ENCODE measurements at regions not wholly inside any gene's neighbourhood (a gene's known extent, or its start where the extent isn't known, plus 50 kb on each side); places are given as distances from the start of the nearest gene placed in this dataset.

DNA sequence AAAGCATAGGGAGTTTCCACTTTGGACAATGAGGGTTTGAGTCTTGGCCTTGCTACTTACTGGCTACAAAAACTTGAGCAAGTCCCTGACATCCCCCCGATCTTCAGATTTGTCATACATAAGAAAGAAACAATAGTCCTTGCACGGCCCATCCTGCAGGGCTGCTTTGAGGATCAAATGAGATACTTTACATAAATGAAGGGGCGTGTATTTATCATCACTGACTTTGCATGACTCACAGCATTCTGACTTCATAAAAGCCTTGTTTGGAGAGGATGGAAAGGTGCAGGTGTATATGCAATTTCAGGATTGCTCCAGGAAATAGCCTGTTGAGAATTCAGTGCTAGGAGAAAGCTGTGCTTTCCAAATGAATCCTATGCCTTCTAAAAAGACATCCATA, 465.0 kb upstream of the MAF start:
- DNase-seq: no peak

DNA sequence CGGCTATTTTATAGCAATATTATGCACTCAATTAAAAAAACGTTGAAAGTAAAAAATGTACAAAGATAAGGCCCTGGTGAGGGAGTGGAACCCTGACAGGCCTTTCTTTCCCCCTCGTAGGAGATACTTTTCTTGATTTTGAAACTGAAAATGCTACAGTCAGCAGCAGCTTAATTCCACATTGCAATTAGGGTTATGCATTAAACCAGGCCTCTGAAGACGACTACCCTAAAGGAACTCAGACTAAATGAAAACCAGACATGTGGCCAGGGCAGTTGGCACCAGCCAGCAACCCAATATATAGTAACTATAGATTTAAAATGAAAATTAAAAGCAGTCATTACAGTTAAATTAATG, 463.2 kb upstream of the MAF start:
- no peak for DNase-seq

DNA sequence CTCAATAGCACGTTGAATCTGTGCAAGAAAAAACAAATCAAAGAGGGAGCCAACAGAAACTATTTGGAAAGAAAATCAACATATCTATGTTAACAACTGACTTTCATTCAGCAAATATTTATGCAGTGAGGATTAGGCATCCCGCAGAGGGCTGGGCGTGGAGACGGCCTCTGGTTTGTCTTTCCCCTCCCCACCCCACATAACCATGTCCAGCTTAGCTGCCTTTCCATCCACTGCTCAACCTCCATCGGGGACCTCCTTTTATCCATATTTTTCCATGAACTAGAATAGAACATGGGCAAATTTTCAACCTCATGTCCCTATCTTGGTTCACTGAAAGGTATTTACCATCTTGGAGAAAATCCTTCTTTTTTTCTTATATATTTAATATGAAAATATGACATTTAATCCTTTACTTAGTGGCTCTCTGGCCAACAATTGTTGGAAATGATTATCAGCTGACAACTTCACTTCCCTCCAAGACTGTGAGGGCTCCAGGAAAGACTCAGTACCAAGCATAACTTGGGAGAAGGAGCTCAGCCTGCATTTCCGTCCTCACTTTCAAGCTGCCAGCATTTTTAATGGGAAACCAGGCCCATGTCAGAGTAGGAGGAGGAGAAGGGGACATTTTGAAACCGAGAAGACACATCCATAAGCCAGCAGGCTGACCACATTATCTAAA, 462.6 kb upstream of the MAF start:
- DNase-seq: no peak

DNA sequence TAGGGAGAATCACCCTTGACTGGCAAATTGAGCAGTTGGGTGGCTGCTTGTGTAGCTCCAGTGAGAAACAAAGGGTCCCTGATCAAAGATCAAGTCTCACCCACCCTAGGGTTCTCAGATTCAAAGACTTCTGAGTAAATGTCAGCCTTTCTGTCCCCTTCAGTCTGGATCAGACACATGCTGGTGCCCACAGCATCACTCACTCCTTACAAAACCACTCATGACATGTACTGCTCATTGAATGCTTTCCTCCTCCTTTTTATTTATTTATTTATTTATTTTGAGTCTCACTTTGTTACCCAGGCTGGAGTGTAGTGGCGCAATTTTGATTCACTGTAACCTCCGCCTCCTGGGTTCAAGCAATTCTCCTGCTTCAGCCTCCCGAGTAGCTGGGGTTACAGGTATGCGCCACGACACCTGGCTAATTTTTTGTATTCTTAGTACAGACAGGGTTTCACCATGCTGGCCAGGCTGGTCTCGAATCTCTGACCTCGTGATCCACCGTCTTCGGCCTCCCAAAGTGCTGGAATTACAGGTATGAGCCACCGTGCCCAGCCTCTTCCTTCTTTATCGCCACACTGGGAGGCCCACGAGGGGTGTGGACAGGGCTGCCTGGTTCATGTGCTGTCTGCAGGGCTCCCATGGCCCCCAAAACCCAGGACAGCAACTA, 462.0 kb upstream of the MAF start:
- DNase-seq: no peak

DNA sequence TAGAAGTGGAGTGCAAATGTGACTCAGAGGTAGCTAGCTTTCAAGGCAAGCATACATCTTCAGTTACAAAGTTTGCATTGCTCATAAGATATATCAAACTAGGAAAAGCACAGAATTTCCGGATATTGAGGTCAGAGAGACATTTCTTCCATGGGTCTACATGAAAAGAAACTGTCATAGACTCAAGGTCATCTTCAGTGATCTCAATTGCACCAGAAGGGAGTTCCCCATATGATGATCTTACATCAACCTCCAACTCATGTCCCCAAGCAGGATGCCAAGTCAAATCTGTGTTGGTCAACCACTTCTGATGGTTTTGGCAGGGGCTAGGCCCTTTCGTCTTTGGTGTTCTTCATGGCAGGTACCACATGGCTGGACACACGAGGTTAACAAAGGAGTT, 459.9 kb upstream of the MAF start:
- no peak for DNase-seq

DNA sequence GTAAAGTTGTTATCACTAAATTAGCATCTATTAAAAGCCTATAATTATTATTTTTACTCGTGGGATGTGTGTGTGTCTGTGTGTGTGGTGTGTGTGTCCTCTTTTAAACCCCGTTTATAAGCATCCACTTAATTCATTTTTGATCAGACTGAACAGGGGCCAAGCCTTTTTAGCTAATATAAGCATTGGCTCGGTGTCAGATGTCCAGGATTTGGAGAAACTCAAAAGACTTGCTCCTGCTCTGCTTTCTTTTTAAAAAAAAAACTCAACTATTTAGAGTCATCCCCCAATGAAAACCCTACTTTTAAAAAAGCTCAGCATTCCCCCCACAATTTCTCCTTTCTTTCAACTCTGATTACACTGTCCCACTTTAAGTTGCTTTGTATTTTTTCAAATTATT, 459.3 kb upstream of the MAF start:
- DNase-seq: no peak

DNA sequence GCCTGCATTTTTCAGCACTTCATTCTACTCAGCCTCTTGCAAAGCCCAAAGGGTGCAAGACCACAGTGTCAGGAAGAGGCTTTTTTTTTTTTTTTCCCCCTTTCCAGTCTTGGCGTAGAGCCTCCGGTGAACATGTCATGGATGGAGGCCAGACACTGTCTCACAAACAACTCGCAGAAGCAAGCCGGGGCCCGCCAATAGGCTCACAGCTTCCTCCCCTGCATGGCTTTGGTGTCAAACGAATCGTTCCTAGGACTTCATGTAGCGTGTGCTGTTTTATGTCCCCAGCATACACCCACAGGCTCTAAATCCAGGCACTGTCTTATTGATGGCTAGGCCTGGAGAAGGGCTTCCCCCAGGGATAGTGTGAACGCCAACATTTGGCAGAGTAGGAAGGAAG, 457.7 kb upstream of the MAF start:
- DNase-seq: no peak

DNA sequence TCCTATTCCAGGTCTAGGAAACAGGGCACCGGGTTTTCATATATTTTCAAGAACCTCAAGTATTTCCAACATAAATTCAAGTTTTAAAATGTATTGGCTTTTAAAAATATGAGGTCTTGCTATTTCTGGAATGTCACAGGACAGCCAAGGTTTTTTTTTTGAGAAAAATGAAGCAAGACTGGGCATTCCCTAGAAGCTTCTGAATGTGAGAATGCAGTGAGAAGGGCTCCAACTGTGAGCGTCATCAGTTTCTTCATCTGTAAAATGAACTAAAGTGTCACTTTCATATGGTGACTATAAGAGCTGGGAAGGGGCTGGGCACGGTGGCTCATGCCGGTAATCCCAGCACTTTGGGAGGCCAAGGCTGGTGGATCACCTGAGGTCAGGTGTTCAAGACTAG, 455.8 kb upstream of the MAF start:
- DNase-seq: no peak

DNA sequence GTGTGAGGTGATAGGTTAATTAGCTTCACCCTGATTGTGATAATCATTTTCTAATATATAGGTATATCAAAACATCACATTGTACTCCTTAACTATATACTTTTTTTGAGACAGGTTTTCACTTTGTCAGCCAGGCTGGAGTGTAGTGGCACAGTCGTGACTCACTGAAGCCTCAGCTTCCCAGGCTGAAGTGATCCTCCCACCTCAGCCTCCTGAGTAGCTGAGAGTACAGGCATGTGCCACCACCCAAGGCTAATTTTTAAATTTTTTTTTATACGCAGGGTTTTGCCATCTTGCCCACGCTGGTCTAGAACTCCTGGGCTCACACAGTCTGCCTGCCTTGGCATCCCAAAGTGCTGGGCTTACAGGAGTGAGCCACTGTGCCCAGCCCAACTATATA, 455.3 kb upstream of the MAF start:
- DNase-seq: no peak

DNA sequence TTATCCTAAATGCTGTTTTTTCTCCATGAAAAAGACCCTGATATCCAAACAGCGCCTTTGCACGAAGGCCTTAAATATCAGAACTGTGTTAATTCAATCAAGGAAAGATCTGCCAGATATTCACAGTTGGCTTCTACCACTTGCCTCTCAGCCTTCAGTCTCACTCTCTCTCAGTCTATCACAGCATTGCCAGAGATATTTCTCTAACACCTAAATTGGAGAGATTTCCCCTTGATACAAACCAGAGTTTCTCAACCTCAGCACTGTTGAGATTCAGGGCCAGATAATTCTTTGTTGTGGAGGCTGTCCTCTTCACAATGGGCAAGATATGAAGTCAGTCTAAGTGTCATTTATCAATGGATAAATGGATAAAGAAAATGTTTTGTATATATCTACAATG, 454.1 kb upstream of the MAF start:
- DNase-seq: no peak

DNA sequence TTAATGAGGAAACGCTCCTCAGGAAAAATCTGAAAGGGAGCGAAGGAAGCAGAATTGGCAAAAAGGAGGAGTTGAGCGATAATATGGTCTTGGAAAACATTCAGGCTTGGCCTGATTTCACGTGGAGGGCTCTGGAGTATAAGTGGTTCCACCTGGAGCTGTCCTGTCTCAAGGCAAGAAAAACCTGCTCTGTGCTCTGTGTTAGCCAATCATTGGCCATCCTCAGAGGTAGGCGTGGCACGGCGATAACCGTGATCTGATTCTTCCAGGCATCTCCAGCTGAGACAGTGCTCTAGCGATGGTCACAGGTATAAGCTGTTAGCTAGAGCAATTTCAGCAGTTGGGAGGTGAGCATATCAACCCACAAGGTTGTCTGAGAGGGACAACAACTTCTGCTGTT, 450.5 kb upstream of the MAF start:
- DNase-seq: no peak

DNA sequence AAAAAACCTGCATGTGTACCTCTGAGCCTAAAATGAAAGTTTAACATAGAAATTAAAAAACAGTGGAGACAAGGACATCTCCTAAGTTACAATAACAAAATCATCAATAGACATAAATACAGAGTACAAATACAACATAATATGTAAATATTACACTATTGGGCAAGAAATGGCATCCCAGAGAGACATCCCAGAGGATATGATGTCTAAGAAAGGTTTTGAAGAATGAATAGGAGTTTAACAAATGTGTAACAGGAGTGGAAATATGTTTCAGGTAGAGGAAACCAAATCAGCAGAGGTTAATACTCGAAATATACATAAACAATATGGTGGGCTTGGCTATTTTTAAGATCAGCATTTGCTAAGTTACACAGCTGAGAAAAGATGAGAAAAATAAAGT, 447.7 kb upstream of the MAF start:
- no peak for DNase-seq

DNA sequence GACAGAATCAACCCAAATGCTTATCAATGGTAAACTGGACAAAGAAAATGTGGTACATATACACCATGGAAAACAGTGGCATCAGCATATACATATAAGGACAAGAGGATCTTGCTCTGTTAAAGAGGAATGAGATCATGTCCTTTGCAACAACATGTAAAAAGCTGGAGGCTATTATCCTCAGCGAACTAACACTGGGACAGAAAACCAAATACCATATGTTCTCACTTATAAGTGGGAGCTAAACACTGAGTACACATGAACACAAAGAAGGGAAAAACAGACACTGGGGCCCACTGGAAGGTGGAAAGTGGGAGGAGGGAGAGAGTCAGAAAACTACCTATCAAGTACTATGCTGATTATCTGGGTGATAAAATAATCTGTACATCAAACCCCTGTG, 447.3 kb upstream of the MAF start:
- DNase-seq: no peak

DNA sequence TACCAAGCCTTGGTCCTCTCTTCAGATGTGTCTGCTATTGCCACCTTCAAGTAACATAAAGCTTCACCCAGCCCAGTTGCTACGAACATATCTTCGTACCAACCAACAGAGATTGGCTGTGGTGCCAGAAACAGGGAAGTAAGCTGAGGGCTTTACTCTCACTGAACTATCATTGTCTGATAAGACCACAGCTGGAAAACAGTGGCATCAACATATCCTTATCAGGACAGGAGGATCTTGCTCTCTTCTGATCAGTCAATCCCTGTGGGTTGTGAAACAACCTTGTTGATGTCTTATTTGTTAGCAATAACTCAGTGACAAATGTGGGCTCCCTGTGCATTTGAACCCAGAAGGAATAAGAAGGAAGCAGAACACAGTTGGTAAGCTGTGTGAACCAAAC, 446.3 kb upstream of the MAF start:
- DNase-seq: no peak

DNA sequence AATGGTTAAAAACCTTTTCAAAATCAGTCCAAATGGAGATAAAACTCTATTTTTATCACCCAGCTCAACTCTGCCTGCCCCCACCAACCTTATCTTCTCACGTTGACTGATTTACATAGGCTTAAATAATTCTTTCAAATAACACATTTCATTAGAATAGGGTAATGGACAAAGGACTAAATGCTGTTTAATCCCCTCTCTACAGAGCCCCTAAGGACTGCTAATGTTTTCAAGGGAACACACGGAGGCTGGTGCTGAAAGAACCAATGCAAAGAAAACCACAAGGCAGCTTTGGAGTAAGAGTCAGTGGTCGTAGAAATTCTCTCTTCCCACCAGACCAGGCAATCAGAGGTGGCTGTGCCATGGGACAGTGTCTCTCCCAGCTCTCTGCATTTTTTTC, 445.7 kb upstream of the MAF start:
- no peak for DNase-seq

DNA sequence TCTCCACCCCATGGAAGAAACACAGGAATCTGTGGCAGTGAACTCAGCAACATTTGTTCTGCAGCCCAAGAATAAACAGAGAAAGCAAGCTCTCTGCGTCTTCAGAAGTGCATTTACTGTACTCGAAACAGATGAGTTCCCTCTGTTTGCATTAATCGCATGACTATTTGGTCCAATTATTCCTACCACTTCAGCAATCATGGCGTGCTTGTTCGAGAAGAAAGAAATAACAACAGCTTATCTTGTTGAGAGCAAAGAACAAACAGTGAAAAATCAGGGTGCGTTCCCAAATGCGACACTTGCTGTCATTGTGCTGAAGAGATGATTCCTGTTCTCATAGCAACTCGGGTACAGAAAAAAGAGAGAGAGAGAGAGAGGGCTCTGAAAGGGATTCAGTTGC, 445.3 kb upstream of the MAF start:
- DNase-seq: no peak

DNA sequence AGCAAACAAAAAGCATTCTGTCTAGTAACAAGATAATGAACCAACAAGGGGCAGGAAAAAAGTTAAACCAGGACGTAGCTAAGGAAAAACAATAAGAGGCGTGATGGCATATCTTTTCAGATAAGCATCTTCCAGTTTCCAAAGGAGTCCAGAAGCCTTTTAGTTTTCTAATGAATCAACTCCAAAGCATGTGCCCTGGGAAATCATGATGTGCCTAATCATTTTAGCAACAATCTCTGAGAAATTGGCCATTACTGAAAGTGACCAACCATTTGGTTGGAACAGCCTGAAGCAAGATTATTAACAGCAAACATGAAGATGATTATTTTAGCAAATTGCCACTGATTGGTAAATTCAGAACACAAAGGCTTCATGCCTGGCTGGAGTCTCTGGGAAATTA, 440.9 kb upstream of the MAF start:
- DNase-seq: no peak

DNA sequence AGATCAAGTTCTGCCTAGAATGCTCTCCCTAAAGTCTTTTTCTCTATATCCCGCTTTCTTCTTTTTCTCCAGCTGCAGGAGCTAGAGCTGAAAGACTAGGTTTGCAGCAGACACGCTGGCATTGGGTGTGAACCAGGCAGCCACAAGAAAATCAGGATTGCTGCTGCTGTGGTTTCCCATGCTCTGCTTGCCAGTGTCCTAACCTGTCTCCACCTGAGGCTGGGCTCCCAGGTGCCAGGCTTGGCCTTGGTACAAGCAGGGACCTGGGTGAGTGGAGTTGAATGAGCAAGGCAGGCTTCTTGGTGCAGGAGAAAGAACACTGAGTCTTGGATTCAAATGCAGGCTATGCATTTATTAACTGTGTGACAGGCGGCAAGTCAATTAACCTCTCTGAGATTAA, 440.3 kb upstream of the MAF start:
- DNase-seq: no peak

DNA sequence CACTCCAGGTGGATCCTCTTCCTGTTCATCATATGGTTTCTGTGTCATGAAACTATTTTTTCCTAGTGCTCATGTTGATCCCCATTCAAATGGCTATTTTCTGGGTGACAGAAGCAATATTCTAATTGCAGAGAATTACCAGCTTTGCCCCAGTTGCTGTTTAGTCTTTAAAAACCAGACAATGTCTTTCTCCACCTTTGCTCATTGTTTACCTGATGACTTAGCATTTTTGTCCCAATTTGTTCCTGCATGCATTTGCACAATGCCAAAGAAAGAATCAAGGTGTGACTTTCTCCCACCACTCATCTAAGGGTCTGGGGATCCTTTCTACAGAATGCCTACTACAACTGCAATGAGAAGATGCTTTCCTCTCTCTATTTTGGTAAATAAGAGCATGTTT, 439.9 kb upstream of the MAF start:
- DNase-seq: no peak

DNA sequence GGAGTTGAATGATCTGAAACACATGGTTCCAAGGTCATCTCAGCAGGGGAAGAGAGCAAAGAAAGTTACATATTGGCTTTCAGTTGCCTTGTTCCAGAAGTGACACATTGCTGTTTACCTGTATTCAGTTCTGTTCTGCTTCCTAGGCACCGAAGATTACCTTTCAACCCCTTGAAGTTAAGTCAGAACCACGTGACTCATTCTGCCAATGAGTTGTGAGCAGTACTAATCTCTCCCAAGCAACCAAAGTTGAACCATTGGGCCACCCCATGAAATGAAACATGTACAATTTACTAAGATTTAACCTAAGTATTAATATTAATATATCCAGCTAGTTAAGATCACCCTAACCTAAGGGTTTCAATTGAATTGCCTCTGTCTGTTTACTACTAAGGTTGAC, 439.2 kb upstream of the MAF start:
- no peak for DNase-seq

DNA sequence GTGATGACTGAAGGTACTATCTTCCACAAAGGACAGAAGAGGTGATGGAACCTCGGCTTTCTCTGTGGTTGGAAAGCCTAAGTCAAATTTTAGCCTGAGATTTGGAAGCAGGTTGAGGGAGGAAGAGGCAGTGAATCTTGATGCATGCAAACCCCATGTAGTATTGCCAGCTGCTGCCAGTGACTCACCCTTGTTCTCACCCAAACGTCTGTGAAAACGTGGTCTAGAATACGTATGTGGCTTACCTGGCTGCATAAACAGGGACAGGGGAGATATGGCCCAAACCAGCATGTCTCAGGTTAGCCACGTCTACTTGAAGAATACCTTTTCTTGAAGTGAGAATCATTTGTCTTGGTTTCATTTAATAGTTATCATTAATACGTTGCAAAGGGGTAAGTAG, 438.0 kb upstream of the MAF start:
- no peak for DNase-seq

DNA sequence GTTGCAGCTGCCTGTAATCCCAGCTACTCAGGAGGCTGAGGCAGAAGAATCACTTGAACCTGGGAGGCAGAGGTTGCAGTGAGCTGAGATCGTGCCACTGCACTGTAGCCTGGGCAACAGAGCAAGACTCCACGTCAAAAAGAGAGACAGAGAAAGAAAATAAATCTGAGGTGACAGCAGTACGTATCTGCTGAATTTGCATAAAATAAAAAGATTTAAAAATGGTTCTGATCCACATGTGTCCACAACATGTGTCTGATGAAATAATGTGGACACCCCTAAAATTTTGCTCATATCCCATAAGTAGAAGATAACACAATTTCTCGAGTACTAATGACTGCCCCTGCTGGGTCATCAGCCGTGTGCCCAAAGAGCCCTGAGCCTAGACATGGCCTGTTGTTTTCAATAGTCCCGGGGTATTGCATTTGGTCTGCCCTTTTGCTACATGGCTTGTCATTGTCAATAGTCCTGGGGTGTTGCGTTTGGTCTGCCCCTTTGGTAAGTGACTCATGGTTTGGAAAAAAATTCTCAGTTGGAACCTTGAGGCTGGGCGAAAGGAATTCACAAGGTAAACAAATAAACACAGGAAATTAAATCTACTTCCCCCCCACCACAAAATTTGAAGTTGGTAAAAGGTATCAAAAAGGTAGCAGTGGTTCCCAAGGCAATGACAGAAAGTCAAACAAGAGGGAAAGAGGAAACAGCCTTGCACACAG, 434.6 kb upstream of the MAF start:
- DNase-seq: no peak

DNA sequence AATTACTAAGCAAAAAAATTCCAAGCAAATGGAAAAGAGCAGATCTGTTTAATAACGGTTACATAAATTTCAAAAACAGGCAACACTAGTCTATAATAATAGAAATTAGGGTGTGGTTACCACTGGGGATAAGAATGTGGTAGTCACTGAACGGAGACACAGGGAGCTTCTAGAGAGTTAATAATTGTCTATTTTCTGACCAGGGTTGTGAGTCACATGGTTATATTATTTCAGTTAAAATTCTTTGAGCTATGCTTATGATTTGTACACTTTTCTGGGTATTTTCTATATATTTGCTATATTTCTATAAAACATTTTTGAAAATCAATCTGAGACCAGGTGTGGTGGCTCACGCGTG, 433.9 kb upstream of the MAF start:
- DNase-seq: no peak

DNA sequence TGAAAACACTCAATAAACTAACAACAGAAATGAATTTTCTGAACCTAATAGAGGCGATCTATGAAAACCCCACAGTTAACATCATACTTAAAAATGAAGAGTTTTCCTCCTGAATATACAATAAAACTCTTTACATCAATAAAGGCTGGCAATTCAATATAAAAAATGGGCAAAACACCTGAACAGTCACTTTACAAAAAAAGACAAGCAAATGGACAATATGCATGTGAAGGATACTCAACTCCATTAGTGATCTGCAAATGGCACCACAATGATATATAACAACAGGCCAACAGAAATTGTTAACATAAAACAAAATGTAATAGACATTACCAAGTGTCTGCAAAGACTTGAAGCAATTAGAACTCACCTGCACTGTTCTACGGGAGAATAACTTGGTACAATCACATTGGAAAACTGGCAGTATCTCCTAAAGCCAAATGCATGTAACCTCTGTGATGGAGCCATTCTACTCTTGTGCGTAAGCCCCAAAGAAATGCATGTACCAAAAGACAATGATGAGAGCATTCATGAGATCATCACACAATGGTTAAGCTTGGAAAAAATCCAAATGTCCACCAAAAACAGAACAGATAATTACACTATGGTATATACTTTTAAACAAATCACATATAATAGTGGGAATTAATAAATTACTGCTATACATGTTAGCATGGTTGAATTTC, 433.4 kb upstream of the MAF start:
- DNase-seq: no peak
